HG02678 (cell line): ENCODE measurements at regions not wholly inside any gene's neighbourhood (a gene's known extent, or its start where the extent isn't known, plus 50 kb on each side); places are given as distances from the start of the nearest gene placed in this dataset.
"Not testable (repeated sequence)": the region's sequence is repeated elsewhere in the genome, so short reads cannot be mapped to it uniquely, and the experiment has no call there.

Source experiments
- ATAC-seq: cut with Tn5 transposase; IDR thresholded peaks from one replicate; pipeline ENCODE4 v1.9.1; 2021; ENCODE audit warnings: mild to moderate bottlenecking, moderate library complexity; ENCODE audit not compliant: unreplicated experiment

GRCh38 chr4:73348185-73348584 is 55.9 kb upstream of the ALB start:
- no peak for ATAC-seq

- ATAC-seq = no peak
These were observed 56.6 kb upstream of the ALB start for GRCh38 chr4:73347497-73347896.

GRCh38 chr4:73345399-73345975 is 58.6 kb upstream of the ALB start:
- ATAC-seq = no peak

- no peak for ATAC-seq
These were observed 60.0 kb upstream of the ALB start for GRCh38 chr4:73344106-73344505.

DNA sequence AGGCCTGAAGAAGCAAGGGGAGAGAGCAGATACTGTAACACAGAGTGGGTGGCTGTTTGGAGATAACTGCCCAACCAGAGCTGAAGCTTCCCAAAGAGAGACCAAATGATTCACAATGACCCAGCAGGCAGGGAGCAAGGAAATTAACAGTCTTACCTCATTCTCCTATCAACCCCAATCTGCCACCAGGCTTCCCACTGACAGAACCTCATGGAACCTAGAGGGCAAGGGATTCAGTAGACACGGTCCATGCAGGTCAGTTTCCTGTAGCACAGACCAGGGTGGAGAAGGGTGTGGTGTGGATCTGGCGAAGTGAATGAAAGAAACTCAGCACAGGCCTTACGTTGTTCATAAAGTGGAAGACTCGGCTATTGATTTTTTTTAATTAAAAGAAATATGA is 60.7 kb upstream of the ALB start:
- ATAC-seq = no peak

DNA sequence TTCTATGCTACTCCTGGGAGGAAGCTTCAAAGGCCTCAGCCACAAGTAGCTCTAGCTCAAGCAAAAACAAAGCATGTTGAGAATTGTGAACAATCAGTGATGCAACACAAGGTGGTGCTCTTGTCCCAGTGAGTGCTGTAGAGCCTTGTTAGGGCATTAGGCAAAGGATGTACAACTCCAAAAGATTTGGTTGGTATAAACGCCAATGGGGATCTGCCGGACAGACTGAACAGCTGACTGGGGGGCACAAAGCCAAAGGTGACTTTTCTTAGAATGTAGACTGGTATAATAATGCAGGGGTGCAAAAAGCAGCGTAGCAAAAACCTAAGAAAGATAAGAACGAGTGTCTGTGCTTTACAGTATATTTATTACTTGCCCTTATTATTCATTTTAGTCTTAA is 62.6 kb upstream of the ALB start:
- peak; percentile 62 for ATAC-seq

DNA sequence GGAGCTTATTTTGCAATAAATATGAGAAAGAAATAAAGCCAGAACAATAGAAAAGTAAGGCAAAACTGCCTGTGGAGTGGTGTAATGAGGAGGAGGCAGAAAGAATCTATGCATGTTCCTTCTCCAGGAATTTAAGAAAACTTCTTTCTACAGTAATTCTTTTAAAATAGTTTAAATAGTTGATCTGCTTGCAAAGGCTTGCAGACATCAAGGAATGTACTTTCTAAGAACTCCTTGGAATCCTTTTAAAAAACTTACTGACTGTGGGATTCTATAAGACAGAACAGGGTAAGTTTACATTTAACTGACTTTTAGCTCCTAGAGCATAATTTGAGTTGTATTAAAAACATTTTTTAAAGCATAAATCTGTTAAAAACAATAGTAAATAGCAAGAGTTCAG is 63.2 kb upstream of the ALB start:
- no peak for ATAC-seq

DNA sequence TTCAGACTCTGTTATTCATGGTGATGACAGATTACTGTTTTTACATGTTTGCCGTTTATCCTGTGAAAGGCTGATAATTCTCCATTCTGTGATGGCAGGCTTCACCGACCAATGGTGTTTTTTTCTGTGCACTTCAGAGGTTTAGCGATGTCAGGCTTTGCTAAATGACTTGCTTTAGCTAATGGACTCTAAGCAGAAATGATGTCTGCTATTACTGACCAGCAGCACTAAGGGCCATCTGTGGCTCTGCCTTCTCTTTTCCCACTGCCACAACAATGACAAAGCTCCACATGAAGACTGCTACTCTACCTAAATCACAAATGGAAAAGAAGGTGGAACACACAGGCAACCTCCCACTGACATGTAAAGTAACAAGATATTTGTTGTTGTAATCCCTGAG is 68.4 kb upstream of the ALB start:
- ATAC-seq = no peak

GRCh38 chr4:73332012-73332411 is 72.1 kb upstream of the ALB start:
- ATAC-seq = not testable (repeated sequence)

DNA sequence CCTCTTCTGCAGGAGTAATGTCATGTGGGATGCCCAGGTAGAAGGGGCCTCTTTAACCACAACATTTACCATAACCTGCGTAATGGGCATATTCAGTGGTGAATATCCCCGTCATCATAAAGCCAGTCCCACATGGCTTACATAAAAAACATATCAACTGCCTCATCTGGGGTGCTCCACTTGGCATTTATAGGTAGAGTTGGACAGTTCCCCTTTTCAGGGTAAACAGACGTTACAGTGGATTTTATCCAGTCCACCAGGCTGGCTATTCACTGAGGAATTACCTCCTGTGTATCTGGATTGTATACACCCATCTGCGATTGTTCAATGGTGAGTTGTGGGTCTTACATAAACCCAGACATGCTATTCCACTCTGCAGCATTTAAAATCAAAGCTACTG is 70.7 kb upstream of the ANKRD17 start:
- no peak for ATAC-seq

- not testable (repeated sequence) for ATAC-seq
These were observed 67.2 kb upstream of the ANKRD17 start for GRCh38 chr4:73325776-73326175.

GRCh38 chr4:73317092-73317491 is 58.5 kb upstream of the ANKRD17 start:
- no peak for ATAC-seq

GRCh38 chr4:73315091-73315490 is 56.5 kb upstream of the ANKRD17 start:
- ATAC-seq = no peak

DNA sequence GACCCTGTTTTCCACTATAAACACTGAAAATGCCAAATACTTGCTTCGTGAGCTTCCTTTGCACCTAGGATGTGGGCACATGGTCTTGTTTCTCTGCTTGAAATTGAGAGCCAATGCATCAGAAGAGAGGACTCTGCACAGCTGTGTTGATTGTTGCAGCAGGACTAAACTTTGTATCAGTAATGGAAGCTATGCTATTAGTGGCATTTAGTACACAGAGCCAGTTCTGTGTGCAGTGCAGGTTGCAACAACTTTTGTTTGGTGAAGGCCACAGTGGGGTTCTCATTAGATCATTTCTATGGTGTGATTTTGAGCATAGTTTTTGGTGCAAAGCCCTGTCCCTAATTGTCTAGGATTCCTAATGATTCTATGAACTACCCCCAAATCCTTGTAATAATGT is 54.4 kb upstream of the ANKRD17 start:
- no peak for ATAC-seq

DNA sequence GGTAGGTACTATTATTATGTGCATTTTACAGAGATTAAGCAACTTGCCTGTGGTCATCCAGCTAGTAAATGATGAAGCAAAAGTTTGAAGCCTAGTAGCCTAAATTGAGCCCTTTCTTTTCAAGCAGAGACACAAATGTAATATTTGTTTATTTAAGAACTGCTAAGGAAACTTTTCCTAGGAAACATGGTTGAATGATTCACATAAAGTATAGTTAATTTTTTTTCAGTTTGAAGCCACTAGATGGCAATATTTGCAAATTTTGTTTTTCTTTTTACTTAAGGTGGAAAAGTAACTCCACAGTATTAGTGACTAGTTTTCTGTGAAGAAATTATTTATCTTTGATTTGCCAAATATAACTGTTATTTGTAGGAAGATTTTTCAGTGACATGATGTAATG is 52.8 kb upstream of the ANKRD17 start:
- no peak for ATAC-seq

DNA sequence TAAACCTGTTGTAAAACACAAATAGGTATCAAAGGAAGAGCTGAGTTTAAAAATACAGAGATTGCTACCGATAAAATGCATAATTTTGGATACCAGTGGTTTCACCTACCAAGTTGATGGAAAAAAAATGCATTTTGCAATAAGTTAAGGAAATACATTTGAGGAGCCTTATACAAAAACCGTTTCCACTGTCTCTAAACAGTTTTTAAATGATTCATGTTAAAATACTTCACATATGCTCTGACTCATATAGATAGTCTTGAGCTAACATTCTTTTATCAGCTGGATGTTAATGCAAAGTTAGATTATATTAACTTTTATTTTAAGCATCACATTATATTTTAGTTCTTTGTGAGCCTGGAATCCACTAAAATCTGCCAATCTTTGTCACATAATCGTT is 50.6 kb upstream of the ANKRD17 start:
- ATAC-seq = no peak
